Heart left ventricle (tissue), 16 donors: ENCODE measurements at regions not wholly inside any gene's neighbourhood (a gene's known extent, or its start where the extent isn't known, plus 50 kb on each side); places are given as distances from the start of the nearest gene placed in this dataset.
"Not testable (repeated sequence)": the region's sequence is repeated elsewhere in the genome, so short reads cannot be mapped to it uniquely, and the experiment has no call there.

ENCODE experiments used
- ATAC-seq, 4 donors: fragments of 200-7000 bp; cut with Tn5 transposase; one replicate each; pipeline ENCODE4 v1.9.1; 2020 to 2022; ENCODE audit warnings: moderate library complexity in 4 of 4, mild to moderate bottlenecking in 3 of 4, moderate number of reproducible peaks in 1 of 4
- DNase-seq, 5 donors: peaks; one replicate each; pipeline ENCODE4 v3.0.0-alpha.2; 2020
- H3K27ac ChIP-seq, 12 donors: fragments of 200-600 bp; sonication (generic) in 4 of 12; one replicate each; pipeline versions ENCODE4 v1.5.0 to v1.8.0; 2016 to 2022; ENCODE audit warnings: mild to moderate bottlenecking in 2 of 12
- H3K27me3 ChIP-seq, 9 donors: fragments of 200-600 bp; sonication (generic) in 2 of 9; one replicate each; pipeline versions ENCODE4 v1.5.1 to v1.8.0; 2016 to 2022; ENCODE audit warnings: mild to moderate bottlenecking in 3 of 9
- H3K36me3 ChIP-seq, 9 donors: fragments of 200-600 bp; sonication (generic) in 2 of 9; one replicate each; pipeline versions ENCODE4 v1.5.0 to v1.8.0; 2018 to 2022; ENCODE audit warnings: mild to moderate bottlenecking in 2 of 9
- H3K4me1 ChIP-seq, 12 donors: fragments of 200-600 bp; sonication (generic) in 4 of 12; one replicate each; pipeline versions ENCODE4 v1.5.0 to v1.8.0; 2016 to 2022; ENCODE audit warnings: mild to moderate bottlenecking in 3 of 12
- H3K4me3 ChIP-seq, 12 donors: fragments of 200-600 bp; sonication (generic) in 4 of 12; one replicate each; pipeline versions ENCODE4 v1.5.0 to v1.8.0; 2017 to 2022; ENCODE audit warnings: mild to moderate bottlenecking in 9 of 12, moderate library complexity in 4 of 12
- H3K9me3 ChIP-seq, 12 donors: fragments of 200-600 bp; sonication (generic) in 4 of 12; one replicate each; pipeline versions ENCODE4 v1.5.0 to v1.8.0; 2016 to 2022; ENCODE audit warnings: mild to moderate bottlenecking in 1 of 12
- CTCF ChIP-seq, 12 donors: fragments of 200-600 bp; sonication (generic) in 4 of 12; IDR thresholded peaks; one replicate each; pipeline versions ENCODE4 v1.5.0 to v1.8.0; 2018 to 2022; ENCODE audit warnings: antibody characterized with exemption in 12 of 12, mild to moderate bottlenecking in 5 of 12
- POLR2A ChIP-seq, 2 donors: fragments of 450-650 bp; IDR thresholded peaks; one replicate each; pipeline ENCODE4 v1.6.1; 2017; ENCODE audit warnings: antibody characterized with exemption in 2 of 2, mild to moderate bottlenecking in 2 of 2, moderate library complexity in 2 of 2
- WGBS, 4 donors: extraction: QIAGEN DNeasy Blood & Tissue Kit in 2 of 4; methylation state at CpG; one replicate each; pipeline versions ENCODE4 v1.1.5 to v1.1.7; 2013 to 2018; 5-methylcytosine and 5-hydroxymethylcytosine counted together
- intact Hi-C, 10 donors: fragments of 100-400 bp; cut with DNase I; formaldehyde crosslinking; loops; one replicate each; pipeline versions ENCODE4 v1.11.1 to v1.14.2; 2022
- donor health status: ischemic (EF 13 %, LVEDD 7.1; RV severe dilation, severe dysfunction).
- donor health status: healthy with polysubstance abuse.
- donor health status: DM: no; HTN: yes; CAD: no.
- donor health status: DM: no; HTN: no; CAD: no.
- donor health status: ischemic (EF 25% LVEDD 6.9; RV normal size, moderate dysfunction).
- donor health status: ischemic (EF 25% LVEDD 5.7; RV mildly dilated, moderate dysfunction).
- donor health status: healthy.
- donor health status: DM: yes; HTN: yes; CAD: no.
- donor health status: ischemic (EF 35%, LVEDD 5.7; RV mildly dilated, moderate dysfunction).
- donor health status: nonischemic (EF 11% LVEDD 7.7; RV severe dilation, severe dysfunction).
- donor health status: DM: yes; HTN: yes; CAD: no.
- donor health status: PGD.
- donor health status: ischemic (EF 29% LVEDD 5.4; RV normal size, mild dysfunction).
- donor health status: nonischemic (EF 23%, LVEDD 6.1; RV moderate dilation, normal function).

GRCh38 chr5:86507574-86507973, 110.2 kb upstream of the COX7C start:
- 87 to 93% (median 91%) methylated on average over 4 of the region's 4 CpGs for WGBS, 4 donors
- H3K27me3 ChIP-seq = no peaks in the 10 kb centered on the region
- no peaks in the 10 kb centered on the region for H3K36me3 ChIP-seq
- no peak overlapping the region for H3K27ac ChIP-seq
- TF ChIP-seq POLR2A (IDR thresholded peaks at IDR 0.05) (no peak), CTCF (IDR thresholded peaks at IDR 0.05) (no peak)
- H3K4me1 ChIP-seq = no peaks in the 10 kb centered on the region
- intact Hi-C loops = no loop called here
- ATAC-seq = no peak
- no peak overlapping the region for H3K4me3 ChIP-seq
- no peaks in the 10 kb centered on the region for H3K9me3 ChIP-seq
- no peak for DNase-seq

GRCh38 chr5:86510330-86510915, 107.3 kb upstream of the COX7C start:
- intact Hi-C loops, H3K36me3 ChIP-seq: not testable (repeated sequence)
- WGBS, 4 donors = 91 to 94% (median 92%) methylated on average over 12 to 14 of the region's 21 CpGs

GRCh38 chr5:86523718-86524117, 94.0 kb upstream of the COX7C start:
- no peak for ATAC-seq
- DNase-seq = no peak
- Histone ChIP-seq H3K27me3 (no peaks in the 10 kb centered on the region), H3K36me3 (no peaks in the 10 kb centered on the region), H3K4me1 (no peaks in the 10 kb centered on the region), H3K4me3 (no peak overlapping the region), H3K9me3 (peaks cover 0 to 12% (median 0%) of the 10 kb centered on the region in 12 donors), H3K27ac (no peak overlapping the region)
- TF ChIP-seq POLR2A (IDR thresholded peaks at IDR 0.05) = no peak
- WGBS, 4 donors = 59 to 85% (median 61%) methylated on average over 3 of the region's 3 CpGs
- intact Hi-C loops = no loop called here

More at GRCh38 chr5:86510330-86510915, 107.3 kb upstream of the COX7C start:
- ATAC-seq, H3K4me1 ChIP-seq, H3K4me3 ChIP-seq, H3K27me3 ChIP-seq, H3K27ac ChIP-seq, DNase-seq, H3K9me3 ChIP-seq: not testable (repeated sequence)

GRCh38 chr5:86525622-86526021, 92.1 kb upstream of the COX7C start:
- H3K4me1 ChIP-seq = no peaks in the 10 kb centered on the region
- intact Hi-C loops = no loop called here
- no peak for TF ChIP-seq POLR2A (IDR thresholded peaks at IDR 0.05)
- TF ChIP-seq CTCF (IDR thresholded peaks at IDR 0.05) = no peak
- H3K27me3 ChIP-seq = no peaks in the 10 kb centered on the region
- H3K4me3 ChIP-seq = no peak overlapping the region
- WGBS, 4 donors = 59 to 79% (median 69%) methylated on average over 2 of the region's 2 CpGs
- ATAC-seq = no peak
- H3K27ac ChIP-seq = no peak overlapping the region
- H3K36me3 ChIP-seq = no peaks in the 10 kb centered on the region
- no peak for DNase-seq
- peaks cover 0 to 12% (median 0%) of the 10 kb centered on the region in 12 donors for H3K9me3 ChIP-seq

- peaks cover 0 to 12% (median 0%) of the 10 kb centered on the region in 12 donors for H3K9me3 ChIP-seq
- DNase-seq (no peak), ATAC-seq (no peak)
- TF ChIP-seq CTCF (IDR thresholded peaks at IDR 0.05) (no peak), POLR2A (IDR thresholded peaks at IDR 0.05) (no peak)
- H3K27ac ChIP-seq = no peak overlapping the region
- WGBS, 4 donors = 36 to 62% (median 52%) methylated on average over 3 of the region's 3 CpGs
- H3K27me3 ChIP-seq = no peaks in the 10 kb centered on the region
- H3K4me1 ChIP-seq = no peaks in the 10 kb centered on the region
- no peaks in the 10 kb centered on the region for H3K36me3 ChIP-seq
- H3K4me3 ChIP-seq = no peak overlapping the region
- intact Hi-C loops = no loop called here
Measured at GRCh38 chr5:86526811-86527348, 90.9 kb upstream of the COX7C start.
